GM12878 (cell line): ENCODE measurements at regions not wholly inside any gene's neighbourhood (a gene's known extent, or its start where the extent isn't known, plus 50 kb on each side); places are given as distances from the start of the nearest gene placed in this dataset.

Experiments
- CBFB ChIP-seq: IDR thresholded peaks from 2 replicates; pipeline ENCODE4 v1.6.1; 2016; ENCODE audit warnings: antibody characterized with exemption, low read depth
- CEBPB ChIP-seq, 2 experiments: fragments of 150-350 bp in 1 of 2; IDR thresholded peaks; 2 replicates each; pipeline ENCODE4 v1.6.1; 2012 to 2014; ENCODE audit warnings: low read depth in 2 of 2, low read length in 2 of 2, borderline replicate concordance in 1 of 2, inconsistent platforms in 1 of 2
- DPF2 ChIP-seq: fragments of 450-650 bp; IDR thresholded peaks from 2 replicates; pipeline ENCODE4 v1.6.1; 2017; ENCODE audit warnings: mild to moderate bottlenecking
- EP300 ChIP-seq, 2 experiments: fragments of 150-350 bp in 1 of 2; IDR thresholded peaks; 2 replicates each; pipeline ENCODE4 v1.6.1; 2011 to 2012; ENCODE audit warnings: low read depth in 2 of 2, low read length in 2 of 2, borderline replicate concordance in 1 of 2, improper control_type of control experiment in 1 of 2, inconsistent platforms in 1 of 2; ENCODE audit not compliant: control insufficient read depth in 1 of 2
- FOXK2 ChIP-seq: fragments of 450-650 bp; IDR thresholded peaks from 2 replicates; pipeline ENCODE4 v1.6.1; 2017; ENCODE audit warnings: mild to moderate bottlenecking, moderate library complexity
- KLF5 ChIP-seq: fragments of 450-650 bp; IDR thresholded peaks from 2 replicates; pipeline ENCODE4 v1.6.1; 2014; ENCODE audit warnings: mild to moderate bottlenecking; ENCODE audit not compliant: partially characterized antibody
- NR2F1 ChIP-seq: fragments of 450-650 bp; conservative IDR thresholded peaks from 2 replicates; pipeline ENCODE4 v1.6.1; 2017; ENCODE audit warnings: mild to moderate bottlenecking
- POLR2AphosphoS5 ChIP-seq: IDR thresholded peaks from 2 replicates; pipeline ENCODE4 v1.6.1; 2011; ENCODE audit warnings: mild to moderate bottlenecking, low read length, inconsistent platforms
- SMARCA5 ChIP-seq: fragments of 450-650 bp; IDR thresholded peaks from 2 replicates; pipeline ENCODE4 v1.6.1; 2017; ENCODE audit warnings: mild to moderate bottlenecking
- ZZZ3 ChIP-seq: IDR thresholded peaks from 2 replicates; pipeline ENCODE4 v1.6.1; 2011; ENCODE audit warnings: low read depth; ENCODE audit not compliant: control insufficient read depth, insufficient read length

- TF ChIP-seq ZZZ3 (no peak), FOXK2 (no peak), NR2F1 (no peak), CEBPB (IDR thresholded peaks at IDR 0.05; ENCODE audit: borderline replicate concordance in 1 of 2, low read depth in 2 of 2, low read length in 2 of 2) (no peak), DPF2 (no peak), POLR2AphosphoS5 (no peak), CBFB (no peak), KLF5 (no peak), SMARCA5 (no peak), EP300 (IDR thresholded peaks at IDR 0.05; ENCODE audit: borderline replicate concordance in 1 of 2, control insufficient read depth in 1 of 2, low read depth in 2 of 2, low read length in 2 of 2) (no peak)
Measured at GRCh38 chr3:132196113-132196512, 121.1 kb upstream of the ACP3 start.
